ENCODE measurements at regions not wholly inside any gene's neighbourhood (a gene's known extent, or its start where the extent isn't known, plus 50 kb on each side); places are given as distances from the start of the nearest gene placed in this dataset.

- Histone ChIP-seq H3K4me1 (ENCODE audit: control insufficient read depth in 1 of 2, insufficient read depth in 2 of 2, low read length in 2 of 2) (no peaks in the 10 kb centered on the region), H3K9me2 (ENCODE audit: insufficient read depth) (no peaks in the 10 kb centered on the region), H2AFZ (ENCODE audit: low read depth, low read length, poor library complexity, severe bottlenecking) (no peak overlapping the region), H3K9ac (ENCODE audit: low read length) (no peak overlapping the region), H3K9me3 (ENCODE audit: control insufficient read depth in 1 of 2, insufficient read depth in 1 of 2, low read depth in 1 of 2, low read length in 2 of 2) (peaks cover 0 to 11% of the 10 kb centered on the region in 2 experiments; a peak in 1 of 4 replicates), H3K4me2 (ENCODE audit: low read length) (no peak overlapping the region), H3K79me2 (ENCODE audit: insufficient read depth, low read length) (no peaks in the 10 kb centered on the region), H3K36me3 (ENCODE audit: control insufficient read depth in 1 of 2, insufficient read depth in 2 of 2, low read length in 2 of 2) (no peaks in the 10 kb centered on the region), H3K27ac (ENCODE audit: low read depth, low read length) (no peak overlapping the region), H3K27me3 (ENCODE audit: insufficient read depth, low read length) (no peaks in the 10 kb centered on the region), H4K20me1 (ENCODE audit: insufficient read depth) (no peaks in the 10 kb centered on the region), H3K4me3 (replicated peaks in 1 of 2; ENCODE audit: low read depth in 1 of 2, low read length in 2 of 2) (no peak overlapping the region)
- ChIA-PET CTCF (no interaction called here), RAD21 (ENCODE audit: low non-redundant PET in 1 of 2, low total read pairs in 2 of 2, uncharacterized antibody in 2 of 2, unreplicated experiment in 2 of 2) (no interaction called here), POLR2A (no interaction called here)
- ATAC-seq (no peak), DNase-seq (ENCODE audit: low read depth, low spot score) (no peak)
- BruUV-seq (replicated peaks): no TSS peak
- intact Hi-C loops (cut with micrococcal nuclease): no loop called here
- TF ChIP-seq, protein P1, sequence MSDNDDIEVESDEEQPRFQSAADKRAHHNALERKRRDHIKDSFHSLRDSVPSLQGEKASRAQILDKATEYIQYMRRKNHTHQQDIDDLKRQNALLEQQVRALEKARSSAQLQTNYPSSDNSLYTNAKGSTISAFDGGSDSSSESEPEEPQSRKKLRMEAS (IDR thresholded peaks at IDR 0.05): no peak
- TF ChIP-seq YY1 (IDR thresholded peaks at IDR 0.05; ENCODE audit: extremely low read depth, insufficient replicate concordance, low read depth, low read length) (no peak), FOSL1 (IDR thresholded peaks at IDR 0.05; ENCODE audit: low read depth) (no peak), EGR1 (IDR thresholded peaks at IDR 0.05; ENCODE audit: low read depth) (no peak), SRF (IDR thresholded peaks at IDR 0.05; ENCODE audit: low read depth) (no peak), RAD21 (IDR thresholded peaks at IDR 0.05; ENCODE audit: low read depth) (no peak), CEBPB (IDR thresholded peaks at IDR 0.05; ENCODE audit: low read depth) (no peak), POLR2A (IDR thresholded peaks at IDR 0.05; ENCODE audit: borderline replicate concordance, extremely low read depth, insufficient read depth, insufficient read length) (no peak)
Measured at GRCh38 chr18:45202061-45202460, 413.2 kb upstream of the SLC14A2 start.

DNA sequence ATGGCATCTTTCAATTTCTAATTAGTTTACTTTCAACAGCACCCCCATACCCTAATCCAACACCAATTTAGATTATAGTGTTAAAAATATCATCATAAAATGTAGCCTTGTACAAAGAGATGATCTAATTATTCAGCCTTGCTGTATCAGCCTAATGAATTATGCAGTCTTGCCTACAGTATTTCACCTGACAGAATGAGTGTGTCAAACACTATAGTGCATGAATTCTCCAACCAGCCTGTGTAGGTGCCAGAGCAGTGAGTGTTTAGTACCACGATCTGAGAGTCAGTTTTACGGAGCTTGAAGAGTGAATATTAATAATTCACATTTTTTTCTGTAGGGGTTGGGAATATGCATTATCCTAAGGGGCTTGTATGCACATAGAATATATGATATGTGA is 411.6 kb upstream of the SLC14A2 start:
- CTCF ChIA-PET: no interaction called here
- Histone ChIP-seq H3K9me2 (ENCODE audit: insufficient read depth) (no peaks in the 10 kb centered on the region), H3K27me3 (ENCODE audit: insufficient read depth, low read length) (no peaks in the 10 kb centered on the region), H3K4me2 (ENCODE audit: low read length) (no peak overlapping the region), H2AFZ (ENCODE audit: low read depth, low read length, poor library complexity, severe bottlenecking) (no peak overlapping the region), H3K9me3 (ENCODE audit: control insufficient read depth in 1 of 2, insufficient read depth in 1 of 2, low read depth in 1 of 2, low read length in 2 of 2) (peaks cover 0 to 11% of the 10 kb centered on the region in 2 experiments; a peak in 2 of 4 replicates), H3K79me2 (ENCODE audit: insufficient read depth, low read length) (no peaks in the 10 kb centered on the region), H3K4me3 (replicated peaks in 1 of 2; ENCODE audit: low read depth in 1 of 2, low read length in 2 of 2) (no peak overlapping the region), H3K27ac (ENCODE audit: low read depth, low read length) (no peak overlapping the region), H3K36me3 (ENCODE audit: control insufficient read depth in 1 of 2, insufficient read depth in 2 of 2, low read length in 2 of 2) (no peaks in the 10 kb centered on the region), H3K9ac (ENCODE audit: low read length) (no peak overlapping the region), H4K20me1 (ENCODE audit: insufficient read depth) (no peaks in the 10 kb centered on the region), H3K4me1 (ENCODE audit: control insufficient read depth in 1 of 2, insufficient read depth in 2 of 2, low read length in 2 of 2) (no peaks in the 10 kb centered on the region)
- no TSS peak for BruUV-seq (replicated peaks)
- RAD21 ChIA-PET (ENCODE audit: low non-redundant PET in 1 of 2, low total read pairs in 2 of 2, uncharacterized antibody in 2 of 2, unreplicated experiment in 2 of 2): no interaction called here
- ATAC-seq (no peak), DNase-seq (ENCODE audit: low read depth, low spot score) (no peak)
- POLR2A ChIA-PET: no interaction called here
- intact Hi-C loops (cut with micrococcal nuclease): no loop called here
- TF ChIP-seq FOSL1 (IDR thresholded peaks at IDR 0.05; ENCODE audit: low read depth) (no peak), ZBTB33 (IDR thresholded peaks at IDR 0.05; ENCODE audit: extremely low read depth, insufficient replicate concordance, low read length) (no peak), YY1 (IDR thresholded peaks at IDR 0.05; ENCODE audit: extremely low read depth, insufficient replicate concordance, low read depth, low read length) (no peak), RAD21 (IDR thresholded peaks at IDR 0.05; ENCODE audit: low read depth) (no peak), REST (IDR thresholded peaks at IDR 0.05; ENCODE audit: low read depth) (no peak), EZH2 (IDR thresholded peaks at IDR 0.05) (no peak), ZFX (IDR thresholded peaks at IDR 0.05) (no peak), SIN3A (IDR thresholded peaks at IDR 0.05; ENCODE audit: low read depth) (no peak), ZNF274 (IDR thresholded peaks at IDR 0.05; ENCODE audit: low read depth, low read length) (no peak), EZH2phosphoT487 (IDR thresholded peaks at IDR 0.05; ENCODE audit: borderline replicate concordance) (no peak), POLR2A (IDR thresholded peaks at IDR 0.05; ENCODE audit: borderline replicate concordance, extremely low read depth, insufficient read depth, insufficient read length) (no peak), ELF1 (IDR thresholded peaks at IDR 0.05; ENCODE audit: borderline replicate concordance, low read depth) (no peak)
- TF ChIP-seq, protein P1 (IDR thresholded peaks at IDR 0.05): no peak
